Kidney tubule cell (primary cell): ENCODE measurements at regions not wholly inside any gene's neighbourhood (a gene's known extent, or its start where the extent isn't known, plus 50 kb on each side); places are given as distances from the start of the nearest gene placed in this dataset.
A peak's percentile ranks its signal among the peaks of the same experiment; 100 is the strongest.
"Not testable (repeated sequence)": the region's sequence is repeated elsewhere in the genome, so short reads cannot be mapped to it uniquely, and the experiment has no call there.

Experiments used
- DNase-seq: peaks from one replicate; pipeline ENCODE4 v3.0.0-alpha.2; 2018; ENCODE audit warnings: low spot score

DNA sequence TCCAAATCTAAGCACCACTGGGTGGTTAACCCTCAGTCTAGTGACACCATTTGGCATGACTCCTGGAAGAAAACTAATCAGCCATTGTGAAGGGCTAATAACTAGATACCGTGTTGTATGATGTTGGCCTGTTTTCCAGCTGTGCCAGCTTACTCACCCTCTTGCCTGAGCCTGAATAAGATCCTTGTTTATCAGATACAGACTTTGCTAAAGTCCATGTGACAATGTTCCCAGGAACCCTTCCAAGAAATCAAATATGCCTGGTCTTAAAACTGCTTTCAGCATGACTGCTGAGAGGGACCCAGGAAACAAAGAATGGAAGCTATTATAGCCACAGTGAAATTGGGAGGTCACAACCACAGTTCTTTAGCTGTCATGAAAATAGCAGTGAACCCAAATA is 640.8 kb upstream of the INTU start:
- peak; percentile 5 for DNase-seq

DNA sequence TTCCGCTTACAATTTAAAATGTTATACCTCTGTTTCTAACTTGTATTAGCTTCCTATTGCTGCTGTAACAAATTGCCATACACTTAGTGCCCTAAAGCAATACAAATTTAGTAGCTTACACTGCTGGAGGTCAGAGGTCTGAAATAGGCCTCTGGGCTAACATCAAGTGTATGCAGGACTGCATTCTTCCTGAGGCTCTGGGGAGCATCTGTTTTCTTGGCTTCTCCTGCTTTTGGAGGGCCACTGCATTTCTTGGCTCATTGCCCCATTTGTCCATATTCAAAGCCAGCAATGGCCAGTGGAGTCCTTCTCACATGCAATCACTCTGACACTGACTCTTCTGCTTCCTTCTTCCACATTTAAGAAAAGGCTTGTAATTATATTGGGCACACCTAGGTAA is 639.8 kb upstream of the INTU start:
- DNase-seq, result no peak

DNA sequence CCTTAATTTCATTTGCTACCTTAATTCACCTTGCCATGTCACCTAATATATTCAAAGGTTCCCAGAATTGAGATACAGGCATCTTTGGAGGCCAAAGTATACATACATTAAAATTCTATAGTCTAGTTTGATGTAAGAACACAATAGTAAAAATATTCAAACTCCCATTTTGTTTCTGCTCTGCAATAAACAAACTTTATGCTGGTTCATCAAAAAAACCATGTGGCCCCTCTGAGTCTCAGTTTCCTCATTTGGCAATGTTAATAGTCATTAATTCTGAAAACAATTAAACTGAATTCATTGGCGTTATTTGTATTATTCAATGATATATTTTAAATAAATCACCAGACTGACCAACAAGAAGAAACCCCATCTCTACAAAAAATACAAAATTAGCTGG is 639.4 kb upstream of the INTU start:
- no peak for DNase-seq

- no peak for DNase-seq
These were observed 637.5 kb upstream of the INTU start for GRCh38 chr4:126995235-126995634.

GRCh38 chr4:127000110-127000509 is 632.6 kb upstream of the INTU start:
- DNase-seq, result no peak

DNA sequence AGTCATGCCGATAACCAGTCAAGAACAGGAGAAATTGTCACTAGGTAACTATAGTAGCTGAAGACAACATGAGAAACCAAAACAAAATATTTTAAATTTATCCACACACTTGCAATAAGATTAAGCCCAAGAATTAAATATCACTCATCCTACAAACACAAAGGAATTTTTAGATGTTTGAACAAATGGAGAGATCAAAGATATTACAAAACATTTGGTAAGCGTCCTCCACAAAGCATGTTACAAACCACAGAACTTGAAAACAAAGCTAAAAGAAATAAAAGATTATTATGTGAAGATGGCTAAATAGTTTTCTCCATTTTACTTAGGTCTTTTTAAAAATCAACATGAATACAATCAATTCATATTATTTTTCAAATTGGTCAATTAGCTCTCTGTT is 631.9 kb upstream of the INTU start:
- DNase-seq, result no peak

DNA sequence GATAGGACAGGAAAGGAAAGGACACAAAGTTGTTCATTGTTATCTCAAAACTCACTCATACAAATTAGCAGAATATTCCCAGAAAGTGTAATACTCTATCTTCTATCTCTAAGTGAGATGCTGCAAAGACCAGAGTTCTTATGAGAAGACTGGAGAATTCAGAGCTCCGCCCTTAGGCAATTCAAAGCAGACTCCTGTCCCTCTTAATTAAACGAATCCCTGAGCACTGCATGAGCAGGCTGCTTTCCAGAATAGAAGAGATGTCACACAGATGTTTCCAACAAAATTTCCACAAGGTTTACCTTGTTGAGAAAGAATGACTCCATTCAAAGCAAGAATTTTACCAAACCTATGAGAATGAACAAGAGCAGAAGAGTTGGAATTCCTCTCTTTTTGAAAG is 630.8 kb upstream of the INTU start:
- DNase-seq, result no peak

DNA sequence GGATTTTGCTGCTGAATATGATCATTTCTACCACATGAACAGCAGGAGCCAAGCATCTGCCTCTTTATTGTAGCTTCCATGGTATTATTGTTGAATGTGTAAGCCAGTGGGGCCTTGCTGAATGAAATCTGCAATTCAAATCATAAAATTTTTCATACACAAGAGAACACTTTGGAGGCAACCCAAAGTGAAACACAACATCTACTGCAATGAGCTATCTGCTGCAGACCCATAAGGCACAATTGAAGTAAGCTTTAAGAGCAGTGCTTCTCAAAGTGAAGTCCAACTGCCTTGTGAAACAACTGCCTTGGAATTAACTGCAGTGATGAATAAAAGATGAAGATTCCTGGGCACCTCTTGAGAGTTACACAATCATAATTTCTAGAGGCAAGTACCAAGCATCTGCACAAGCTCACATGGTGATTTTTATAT is 626.3 kb upstream of the INTU start:
- no peak for DNase-seq

GRCh38 chr4:127007305-127007704 is 625.5 kb upstream of the INTU start:
- no peak for DNase-seq

- peak; percentile 76 for DNase-seq
These were observed 620.2 kb upstream of the INTU start for GRCh38 chr4:127012549-127012948.

- DNase-seq, result no peak
These were observed 617.1 kb upstream of the INTU start for GRCh38 chr4:127015667-127016117.

DNA sequence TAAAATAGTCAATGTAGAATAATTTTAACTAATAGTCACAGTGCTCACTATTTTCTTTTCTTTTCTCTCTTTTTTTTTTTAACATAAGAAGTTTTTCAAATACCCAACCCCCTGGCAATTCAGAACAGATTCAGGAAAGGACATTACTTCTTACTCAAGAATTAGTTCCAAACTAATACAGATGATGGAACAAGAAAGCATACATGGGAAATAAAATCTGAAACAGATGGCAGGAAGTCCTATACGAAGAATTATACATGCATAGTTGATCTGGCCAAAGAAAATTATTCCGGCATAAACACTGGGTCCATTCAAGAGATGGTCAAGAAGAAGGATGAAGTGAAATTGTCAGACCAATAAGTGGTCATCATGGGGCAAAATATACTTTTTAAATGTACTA is 614.4 kb upstream of the INTU start:
- DNase-seq, result no peak

- DNase-seq, result not testable (repeated sequence)
These were observed 611.9 kb upstream of the INTU start for GRCh38 chr4:127020831-127021230.

DNA sequence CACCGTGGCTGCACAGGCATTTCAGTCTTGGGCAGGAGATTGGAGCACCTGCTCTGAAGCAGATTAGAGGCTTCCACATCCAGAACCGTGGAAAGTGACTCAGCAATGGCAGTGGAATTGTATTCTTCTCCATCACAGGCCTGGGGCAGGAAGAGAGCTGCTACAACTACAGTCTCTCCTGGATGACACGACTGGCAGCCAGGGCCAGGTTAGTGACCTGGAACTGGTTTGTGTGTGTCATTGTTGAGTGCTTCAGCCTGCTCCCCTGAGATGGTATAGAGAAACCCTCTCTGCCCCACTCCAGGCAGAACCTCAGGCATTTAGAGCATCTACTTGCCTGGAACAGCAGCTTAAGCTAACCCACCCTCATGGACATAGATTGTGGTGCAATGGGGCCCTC is 596.5 kb upstream of the INTU start:
- DNase-seq, result peak; percentile 79

GRCh38 chr4:127045861-127046260 is 586.9 kb upstream of the INTU start:
- no peak for DNase-seq

DNA sequence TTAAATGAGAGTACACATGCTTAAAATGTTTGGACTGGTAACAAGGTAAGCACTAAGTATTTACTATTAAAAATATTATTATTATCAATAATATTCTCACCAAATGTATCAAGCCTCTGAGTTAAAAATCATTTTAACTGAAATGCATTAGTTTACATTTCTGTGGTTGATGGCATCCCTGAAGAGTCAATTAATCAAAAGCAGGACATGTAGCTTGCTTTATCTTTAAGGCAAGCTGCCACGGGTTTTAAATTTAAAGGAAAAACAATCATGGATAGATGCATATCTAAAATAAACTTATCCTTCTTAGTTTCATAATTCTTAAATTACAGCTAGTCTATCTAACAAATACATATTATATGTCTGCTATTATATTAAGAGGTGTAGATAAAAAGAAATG is 584.8 kb upstream of the INTU start:
- DNase-seq, result no peak

- peak; percentile 1 for DNase-seq
These were observed 584.2 kb upstream of the INTU start for GRCh38 chr4:127048376-127049044.

DNA sequence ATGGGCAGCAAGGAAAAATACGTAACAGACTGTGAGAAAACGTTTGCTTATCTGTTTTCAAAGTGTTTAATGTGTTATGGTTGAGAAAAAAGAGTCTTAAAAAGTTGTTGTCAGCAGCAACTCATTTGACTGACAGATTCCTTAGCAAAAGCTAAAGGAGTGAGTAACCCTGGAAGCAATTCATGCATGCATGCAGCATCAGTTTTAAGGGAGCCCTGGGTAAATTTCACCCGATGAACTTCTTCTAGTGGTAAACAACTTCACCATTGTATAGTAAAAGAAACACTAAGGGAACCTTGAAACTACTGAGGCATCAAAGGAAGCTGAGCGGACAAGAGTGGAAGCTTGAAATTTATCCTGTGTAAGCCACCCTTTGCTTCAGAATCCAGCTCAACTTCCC is 583.2 kb upstream of the INTU start:
- peak; percentile 89 for DNase-seq

DNA sequence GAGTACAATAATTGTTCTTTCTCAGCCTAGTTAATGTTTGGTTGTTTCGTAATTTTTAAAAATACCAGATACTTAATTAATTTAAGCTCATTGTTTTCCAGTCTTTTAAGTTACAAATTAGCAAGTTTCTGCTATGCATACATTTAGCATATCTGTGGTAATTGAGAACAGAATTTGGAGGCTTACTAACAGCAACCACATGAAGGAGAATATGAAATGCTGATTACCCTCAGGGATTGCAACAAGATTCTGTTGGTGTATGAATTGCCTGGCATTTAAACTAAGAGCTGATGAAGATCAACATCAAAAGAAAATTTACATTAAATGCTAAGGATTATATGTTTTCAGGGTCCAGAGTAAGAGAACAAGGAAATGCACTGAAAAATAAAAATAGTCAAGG is 580.0 kb upstream of the INTU start:
- no peak for DNase-seq

GRCh38 chr4:127055357-127055756 is 577.4 kb upstream of the INTU start:
- DNase-seq, result peak; percentile 79

DNA sequence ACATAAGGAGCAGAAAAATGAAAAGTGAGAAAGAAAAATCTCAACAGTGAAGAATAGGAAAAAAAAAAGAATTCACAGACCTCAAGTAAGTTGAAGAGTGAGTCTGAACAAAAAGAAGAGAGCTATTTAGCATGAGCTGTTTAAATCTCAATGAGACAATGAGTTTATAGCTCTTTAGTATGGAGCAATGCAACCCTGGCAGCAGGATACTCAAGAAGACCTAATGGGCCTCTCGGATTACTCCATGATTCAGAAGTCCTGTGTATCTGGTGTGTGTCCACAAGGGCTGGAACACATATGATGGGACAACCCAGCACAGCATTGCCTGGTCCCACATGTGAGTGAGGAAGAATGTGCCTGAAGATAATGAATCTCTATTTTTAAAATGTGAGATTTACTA is 563.1 kb upstream of the INTU start:
- no peak for DNase-seq

- no peak for DNase-seq
These were observed 561.3 kb upstream of the INTU start for GRCh38 chr4:127071443-127071842.

GRCh38 chr4:127080141-127080540 is 552.6 kb upstream of the INTU start:
- no peak for DNase-seq

DNA sequence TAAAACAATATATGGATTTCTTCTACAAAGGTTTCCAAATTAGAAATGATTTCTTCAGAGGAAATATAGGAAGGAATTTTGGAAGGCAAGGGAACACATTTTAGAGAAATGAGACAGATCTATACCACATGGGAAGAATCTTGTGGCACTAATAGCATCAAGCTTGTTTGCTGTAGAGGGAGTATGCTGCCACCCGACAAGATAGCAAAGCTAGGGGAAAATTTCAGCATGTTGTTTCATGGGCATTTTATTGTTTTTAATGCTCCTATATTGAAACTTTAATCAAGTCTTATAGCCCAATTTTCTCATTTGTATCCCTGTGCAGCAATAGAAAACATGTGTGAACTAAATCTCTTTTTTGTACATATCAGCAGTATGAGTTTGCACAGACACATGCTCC is 551.7 kb upstream of the INTU start:
- no peak for DNase-seq

- no peak for DNase-seq
These were observed 549.8 kb upstream of the INTU start for GRCh38 chr4:127082986-127083385.
